Activated CD4-positive, alpha-beta T cell treated with anti-CD3 and anti-CD28 coated beads, Interleukin-2, amount 10 ng/mL, durations not matched to agents 7 days and 5 days (primary cell): ENCODE measurements at regions not wholly inside any gene's neighbourhood (a gene's known extent, or its start where the extent isn't known, plus 50 kb on each side); places are given as distances from the start of the nearest gene placed in this dataset.
"Not testable (repeated sequence)": the region's sequence is repeated elsewhere in the genome, so short reads cannot be mapped to it uniquely, and the experiment has no call there.

Experiments
- CTCF ChIA-PET: fragments of 350-600 bp; sonication (Branson Sonifier 250); formaldehyde crosslinking; loops from one replicate; lab custom pipeline; 2021; ENCODE audit warnings: antibody characterized with exemption; lab: Charles Lee
- POLR2A ChIA-PET: fragments of 350-600 bp; sonication (Branson Sonifier 250); formaldehyde crosslinking; loops from one replicate; lab custom pipeline; 2021; ENCODE audit warnings: antibody characterized with exemption; lab: Charles Lee
- DNase-seq: peaks from one replicate; pipeline ENCODE4 v3.0.0-alpha.2; 2020
- H3K27ac Mint-ChIP-seq: one replicate; pipeline ENCODE4 v1.8.0; 2021; ENCODE audit warnings: mild to moderate bottlenecking, moderate library complexity, mixed read lengths
- H3K27me3 Mint-ChIP-seq: one replicate; pipeline ENCODE4 v1.8.0; 2021; ENCODE audit warnings: mixed read lengths
- H3K36me3 Mint-ChIP-seq: one replicate; pipeline ENCODE4 v1.8.0; 2021; ENCODE audit warnings: low read depth, mixed read lengths
- H3K4me1 Mint-ChIP-seq: one replicate; pipeline ENCODE4 v1.8.0; 2021; ENCODE audit warnings: mixed read lengths
- H3K4me3 Mint-ChIP-seq: one replicate; pipeline ENCODE4 v1.8.0; 2021; ENCODE audit warnings: mild to moderate bottlenecking, moderate library complexity, mixed read lengths
- H3K9me3 Mint-ChIP-seq: one replicate; pipeline ENCODE4 v1.8.0; 2021; ENCODE audit warnings: mixed read lengths

DNA sequence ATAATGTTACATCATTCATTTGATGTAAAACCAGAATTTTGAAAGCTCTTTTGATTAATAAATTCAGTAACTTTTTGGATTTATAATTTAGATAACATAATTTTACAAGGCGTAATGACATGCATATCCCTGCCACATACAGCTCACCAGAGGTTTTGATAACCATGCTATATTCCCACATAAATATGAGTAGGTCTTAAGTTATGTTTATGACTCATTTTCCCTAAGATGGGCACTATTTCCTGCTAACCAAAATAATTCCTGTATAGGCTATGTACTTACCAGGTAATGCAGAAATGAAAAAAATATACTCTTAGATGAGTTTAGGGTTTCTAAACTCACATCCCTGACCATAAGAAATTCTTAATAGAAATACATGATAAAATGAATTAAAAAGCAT lies 93.9 kb upstream of the EDIL3 start:
- Mint-ChIP-seq H3K4me3 (no peak overlapping the region), H3K27ac (no peak overlapping the region), H3K27me3 (no peaks in the 10 kb centered on the region), H3K9me3 (no peaks in the 10 kb centered on the region), H3K4me1 (no peaks in the 10 kb centered on the region), H3K36me3 (no peaks in the 10 kb centered on the region)
- ChIA-PET POLR2A (no interaction called here), CTCF (no interaction called here)
- DNase-seq: no peak

DNA sequence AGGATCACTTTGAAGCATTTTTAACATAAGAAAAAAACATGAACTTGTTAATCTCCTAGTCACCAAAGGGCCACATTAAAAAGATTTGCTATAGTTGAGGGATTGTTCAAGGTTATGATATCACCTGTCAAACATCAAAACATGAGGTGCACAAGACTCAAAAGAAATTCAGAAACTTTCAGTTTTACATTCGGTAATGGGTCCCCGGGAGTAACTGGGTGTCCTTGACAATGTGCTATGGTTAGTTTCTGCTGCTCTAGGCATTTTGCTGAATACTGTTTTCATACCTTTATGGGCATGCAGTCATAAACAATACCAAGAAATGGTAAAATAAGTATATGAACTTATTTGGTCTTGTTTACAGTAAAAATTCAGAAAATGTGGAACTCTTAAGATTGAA lies 92.8 kb upstream of the EDIL3 start:
- no peaks in the 10 kb centered on the region for H3K27me3 Mint-ChIP-seq
- DNase-seq: no peak
- H3K27ac Mint-ChIP-seq: no peak overlapping the region
- H3K9me3 Mint-ChIP-seq: no peaks in the 10 kb centered on the region
- CTCF ChIA-PET: no interaction called here
- no peaks in the 10 kb centered on the region for H3K36me3 Mint-ChIP-seq
- H3K4me3 Mint-ChIP-seq: no peak overlapping the region
- POLR2A ChIA-PET: no interaction called here
- H3K4me1 Mint-ChIP-seq: no peaks in the 10 kb centered on the region

DNA sequence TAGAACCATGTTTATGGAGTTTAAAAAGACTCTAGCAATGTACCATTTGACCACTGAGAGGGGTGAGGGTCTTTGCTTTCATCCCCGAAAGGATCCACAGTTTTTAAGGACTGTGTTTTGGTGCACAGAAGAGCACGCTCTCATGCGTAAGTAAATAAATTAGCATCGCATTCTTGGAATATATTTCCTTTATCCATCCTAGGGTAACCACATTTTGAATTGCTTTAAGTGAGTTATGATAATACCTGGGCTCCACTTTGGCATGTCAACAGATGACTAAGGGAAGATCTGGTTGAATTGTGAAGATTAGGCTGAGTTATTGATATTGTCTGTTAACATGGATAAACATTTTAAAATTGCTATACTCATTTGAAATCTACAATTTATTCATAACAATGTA lies 89.4 kb upstream of the EDIL3 start:
- H3K9me3 Mint-ChIP-seq: peaks cover 2% of the 10 kb centered on the region
- DNase-seq: no peak
- no peaks in the 10 kb centered on the region for H3K36me3 Mint-ChIP-seq
- H3K4me3 Mint-ChIP-seq: no peak overlapping the region
- H3K4me1 Mint-ChIP-seq: no peaks in the 10 kb centered on the region
- ChIA-PET CTCF (no interaction called here), POLR2A (no interaction called here)
- H3K27me3 Mint-ChIP-seq: no peaks in the 10 kb centered on the region
- no peak overlapping the region for H3K27ac Mint-ChIP-seq

DNA sequence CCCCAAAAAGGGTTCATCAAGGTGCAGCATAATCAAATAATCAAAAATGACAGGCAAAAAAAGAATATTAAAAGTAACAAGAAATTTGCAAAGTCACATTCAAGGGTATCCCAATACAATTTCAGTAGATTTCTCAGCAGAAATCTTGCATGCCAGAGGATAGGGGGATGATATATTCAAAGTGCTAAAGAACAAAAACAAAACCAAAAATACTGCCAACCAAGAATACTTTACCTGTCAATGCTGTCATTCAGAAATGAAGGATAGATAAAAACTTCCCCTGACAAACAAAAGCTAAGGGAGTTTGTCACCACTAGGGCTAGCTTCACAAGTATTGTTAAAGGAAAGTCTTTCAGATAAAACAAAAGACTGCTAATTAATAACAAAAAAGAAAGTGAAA lies 68.7 kb upstream of the EDIL3 start:
- Mint-ChIP-seq H3K9me3 (peaks cover 2% of the 10 kb centered on the region), H3K4me1 (no peaks in the 10 kb centered on the region), H3K27ac (no peak overlapping the region), H3K27me3 (no peaks in the 10 kb centered on the region), H3K4me3 (no peak overlapping the region), H3K36me3 (no peaks in the 10 kb centered on the region)
- ChIA-PET POLR2A (no interaction called here), CTCF (no interaction called here)
- DNase-seq: no peak

DNA sequence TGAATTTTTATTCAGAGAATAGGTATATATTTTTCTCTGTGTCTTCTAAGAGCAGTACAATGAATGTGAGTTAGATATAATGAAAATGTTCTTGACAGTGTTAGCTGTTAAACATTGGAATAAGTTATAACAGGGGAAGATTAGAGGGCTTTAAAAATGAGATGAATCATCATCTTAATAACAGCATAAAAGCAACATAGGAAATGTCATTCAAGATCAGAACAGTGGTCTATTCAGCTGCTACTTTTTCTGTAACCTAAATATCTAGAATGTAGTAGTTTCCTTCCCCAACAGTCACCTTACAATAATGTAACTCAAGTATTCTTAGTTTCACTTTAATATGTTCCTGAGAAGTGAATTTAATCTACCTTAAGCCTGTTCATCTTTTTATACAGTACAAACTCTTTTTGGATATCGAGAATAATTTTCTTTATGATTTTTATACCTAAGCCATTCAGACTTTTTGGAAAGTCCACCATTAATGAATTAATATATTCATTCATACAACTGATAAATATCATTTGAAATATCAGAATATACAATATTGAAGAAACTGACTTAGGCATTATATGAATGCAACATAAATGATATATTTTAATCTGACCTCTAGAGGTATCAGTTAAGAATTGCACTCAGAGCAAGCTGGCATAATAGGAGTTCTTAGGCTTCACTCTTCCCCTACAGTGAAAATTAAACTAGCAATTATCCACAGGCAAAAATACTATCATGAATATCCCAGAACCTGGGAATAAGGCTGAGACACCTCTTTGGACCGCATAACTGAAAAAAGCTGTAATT lies 66.1 kb upstream of the EDIL3 start:
- CTCF ChIA-PET: no interaction called here
- no peak overlapping the region for H3K27ac Mint-ChIP-seq

DNA sequence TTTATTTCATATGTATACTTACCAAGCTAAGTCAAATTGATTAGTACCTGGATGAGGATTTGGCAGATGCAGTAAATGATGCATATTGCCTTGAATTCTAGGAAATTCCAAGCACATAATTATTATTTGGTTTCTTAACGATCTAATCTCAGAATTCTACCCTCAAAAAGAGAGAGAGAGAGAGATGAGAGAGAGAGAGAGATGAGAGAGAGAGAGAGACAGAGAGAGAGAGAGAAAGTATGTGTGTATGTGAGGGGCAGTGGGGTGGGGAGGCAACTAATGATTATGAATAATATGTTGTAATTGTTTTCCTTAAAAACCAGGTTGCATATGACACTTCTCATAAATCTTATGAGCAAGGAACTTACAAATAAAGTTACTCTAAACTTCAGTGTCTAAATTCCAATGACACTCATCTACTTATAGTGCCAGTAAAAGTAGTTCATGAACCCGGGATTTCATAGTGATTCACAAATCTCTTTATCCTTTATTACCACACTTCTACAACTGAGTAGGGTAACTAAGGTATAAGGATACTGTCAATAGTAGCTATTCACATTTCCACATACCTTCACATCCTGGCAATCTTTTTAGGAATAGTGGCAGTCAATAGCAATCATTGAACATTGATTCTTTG lies 60.5 kb upstream of the EDIL3 start:
- H3K27me3 Mint-ChIP-seq: no peaks in the 10 kb centered on the region

More for the DNA sequence above, 66.1 kb upstream of the EDIL3 start:
- Mint-ChIP-seq H3K9me3 (peaks cover 2% of the 10 kb centered on the region), H3K4me1 (no peaks in the 10 kb centered on the region), H3K36me3 (no peaks in the 10 kb centered on the region), H3K27me3 (no peaks in the 10 kb centered on the region), H3K4me3 (no peak overlapping the region)
- no peak for DNase-seq
- POLR2A ChIA-PET: no interaction called here

DNA sequence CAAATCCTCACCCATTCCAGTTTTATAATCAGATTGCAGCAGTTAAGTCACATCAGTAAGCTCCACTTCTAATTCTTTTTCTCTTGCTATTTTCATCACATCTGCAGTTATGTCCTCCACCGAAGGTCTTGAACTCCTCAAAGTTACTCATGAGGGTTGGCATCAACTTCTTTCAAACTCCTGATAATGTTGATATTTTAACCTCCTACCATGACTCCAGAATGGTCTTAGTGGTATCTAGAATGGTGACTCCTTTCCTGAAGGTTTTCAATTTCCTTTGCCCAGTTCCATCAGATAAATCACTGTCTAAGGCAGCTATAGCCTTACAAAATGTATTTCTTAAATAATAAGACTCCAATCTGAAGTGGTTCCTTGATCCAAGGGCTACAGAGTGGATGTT lies 53.8 kb upstream of the EDIL3 start:
- H3K4me1 Mint-ChIP-seq: no peaks in the 10 kb centered on the region
- no peak overlapping the region for H3K27ac Mint-ChIP-seq
- no peak for DNase-seq
- no peak overlapping the region for H3K4me3 Mint-ChIP-seq
- no peaks in the 10 kb centered on the region for H3K9me3 Mint-ChIP-seq
- POLR2A ChIA-PET: no interaction called here
- no peaks in the 10 kb centered on the region for H3K36me3 Mint-ChIP-seq
- no peaks in the 10 kb centered on the region for H3K27me3 Mint-ChIP-seq
- CTCF ChIA-PET: no interaction called here

More for the DNA sequence above, 60.5 kb upstream of the EDIL3 start:
- POLR2A ChIA-PET: no interaction called here
- DNase-seq: no peak
- Mint-ChIP-seq H3K27ac (no peak overlapping the region), H3K4me3 (no peak overlapping the region), H3K9me3 (no peaks in the 10 kb centered on the region), H3K4me1 (no peaks in the 10 kb centered on the region), H3K36me3 (no peaks in the 10 kb centered on the region)
- CTCF ChIA-PET: no interaction called here

DNA sequence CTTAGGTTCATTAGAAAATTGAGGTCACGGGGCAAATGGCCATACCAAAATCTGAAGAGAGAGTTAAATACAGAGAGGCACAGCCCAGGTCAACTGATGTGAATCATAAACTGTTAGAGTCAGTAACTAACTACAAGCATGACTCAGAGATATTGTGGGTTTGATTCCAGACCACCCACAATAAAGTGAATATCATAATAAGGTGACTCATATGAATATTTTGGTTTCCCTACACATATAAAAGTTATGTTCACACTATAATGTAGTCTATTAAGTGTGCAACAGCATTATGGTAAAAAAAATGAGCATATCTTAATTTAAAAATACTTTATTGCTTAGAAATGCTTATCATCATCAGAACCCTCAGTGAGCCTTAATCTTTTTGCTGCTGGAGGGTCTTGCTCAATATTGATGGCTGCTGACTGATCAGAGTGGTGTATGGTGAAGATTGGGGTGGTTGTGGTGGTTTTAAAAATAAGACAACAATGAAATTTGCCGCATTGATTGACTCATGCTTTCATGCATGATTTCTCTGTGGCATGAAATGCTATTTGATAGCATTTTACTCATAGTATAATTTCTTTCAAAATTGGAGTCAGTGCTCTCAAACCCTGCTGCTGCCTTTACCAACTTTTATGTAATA lies 53.1 kb upstream of the EDIL3 start:
- Mint-ChIP-seq H3K4me3 (no peak overlapping the region), H3K27me3 (no peaks in the 10 kb centered on the region), H3K9me3 (no peaks in the 10 kb centered on the region), H3K27ac (no peak overlapping the region), H3K4me1 (no peaks in the 10 kb centered on the region), H3K36me3 (no peaks in the 10 kb centered on the region)
- CTCF ChIA-PET: no interaction called here
- POLR2A ChIA-PET: no interaction called here
- DNase-seq: no peak

DNA sequence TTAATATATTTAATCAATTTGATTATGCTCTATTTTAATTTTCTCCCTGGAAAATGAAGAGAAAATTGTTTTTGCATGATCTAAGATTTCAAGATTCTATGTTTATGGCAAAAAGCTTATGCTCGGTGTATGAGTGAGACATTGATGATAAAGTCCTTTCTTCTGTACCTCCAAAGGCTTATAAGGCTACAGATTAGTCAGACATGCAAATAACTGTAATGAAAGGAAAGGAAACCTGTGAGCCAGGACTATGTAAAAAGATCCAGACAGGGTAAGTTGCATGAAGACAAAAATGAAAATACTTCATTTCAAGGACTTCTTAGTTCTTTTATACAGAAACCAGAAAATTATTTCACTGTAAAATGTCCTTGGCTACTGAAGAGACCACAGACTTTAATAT lies 52.2 kb upstream of the EDIL3 start:
- Mint-ChIP-seq H3K9me3 (no peaks in the 10 kb centered on the region), H3K27ac (no peak overlapping the region), H3K4me1 (no peaks in the 10 kb centered on the region), H3K36me3 (no peaks in the 10 kb centered on the region), H3K27me3 (no peaks in the 10 kb centered on the region), H3K4me3 (no peak overlapping the region)
- POLR2A ChIA-PET: no interaction called here
- CTCF ChIA-PET: no interaction called here
- no peak for DNase-seq

DNA sequence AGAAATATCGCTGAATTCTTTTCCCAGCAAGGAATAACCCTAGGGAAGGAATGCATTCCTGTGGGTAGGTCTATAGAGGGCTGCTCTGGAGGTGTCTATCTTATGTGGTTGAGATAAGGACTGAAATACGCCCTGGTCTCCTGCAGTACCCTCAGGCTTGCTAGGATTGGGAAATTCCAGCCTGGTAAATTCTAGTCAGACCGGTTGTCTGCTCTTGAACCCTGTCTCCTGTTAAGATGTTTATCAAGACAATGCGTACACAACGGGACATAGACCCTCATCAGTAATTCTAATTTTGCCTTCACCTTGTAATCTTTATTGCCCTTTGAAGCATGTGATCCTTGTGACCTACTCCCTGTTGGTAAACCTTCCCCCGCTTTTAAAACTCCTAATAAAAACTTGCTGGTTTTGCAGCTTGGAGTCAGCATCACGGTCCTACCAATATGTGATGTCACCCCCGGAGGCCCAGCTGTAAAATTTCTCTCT lies 51.2 kb upstream of the EDIL3 start:
- H3K36me3 Mint-ChIP-seq, H3K27me3 Mint-ChIP-seq, H3K4me1 Mint-ChIP-seq, DNase-seq, H3K27ac Mint-ChIP-seq, H3K4me3 Mint-ChIP-seq, CTCF ChIA-PET, POLR2A ChIA-PET, H3K9me3 Mint-ChIP-seq: not testable (repeated sequence)
